GM23248 (cell line): ENCODE measurements at regions not wholly inside any gene's neighbourhood (a gene's known extent, or its start where the extent isn't known, plus 50 kb on each side); places are given as distances from the start of the nearest gene placed in this dataset.

Experiments used
- DNase-seq: peaks from one replicate; pipeline ENCODE4 v3.0.0-alpha.2; 2015
- H2AFZ ChIP-seq: fragments of 200-600 bp; sonication (generic); 2 replicates; pipeline ENCODE4 v1.6.1; 2016; ENCODE audit warnings: antibody characterized with exemption
- H3F3A ChIP-seq: fragments of 200-600 bp; sonication (generic); 2 replicates; pipeline ENCODE4 v1.6.1; 2016; ENCODE audit warnings: mild to moderate bottlenecking, antibody characterized with exemption, mixed run types; ENCODE audit not compliant: insufficient read depth
- H3K27ac ChIP-seq: fragments of 200-600 bp; sonication (generic); 2 replicates; pipeline ENCODE4 v1.5.1; 2016; ENCODE audit warnings: mild to moderate bottlenecking
- H3K27me3 ChIP-seq: fragments of 200-600 bp; sonication (generic); replicated peaks from 2 replicates; pipeline ENCODE4 v1.6.1; 2016; ENCODE audit warnings: mild to moderate bottlenecking; ENCODE audit not compliant: insufficient read depth
- H3K36me3 ChIP-seq: fragments of 200-600 bp; sonication (generic); 2 replicates; pipeline ENCODE4 v1.6.1; 2016; ENCODE audit warnings: low read depth, mild to moderate bottlenecking
- H3K4me1 ChIP-seq: fragments of 200-600 bp; sonication (generic); 2 replicates; pipeline ENCODE4 v1.6.1; 2016; ENCODE audit warnings: mild to moderate bottlenecking; ENCODE audit not compliant: insufficient read depth
- H3K4me2 ChIP-seq: fragments of 200-600 bp; sonication (generic); one replicate; pipeline ENCODE4 v1.6.1; 2016; ENCODE audit warnings: mild to moderate bottlenecking; ENCODE audit not compliant: unreplicated experiment
- H3K4me3 ChIP-seq: fragments of 200-600 bp; sonication (generic); 2 replicates; pipeline ENCODE4 v1.5.1; 2016; ENCODE audit warnings: mild to moderate bottlenecking
- H3K79me2 ChIP-seq: fragments of 200-600 bp; sonication (generic); 2 replicates; pipeline ENCODE4 v1.6.1; 2016; ENCODE audit warnings: mild to moderate bottlenecking; ENCODE audit not compliant: insufficient read depth
- H3K9ac ChIP-seq: fragments of 200-600 bp; sonication (generic); 2 replicates; pipeline ENCODE4 v1.6.1; 2016; ENCODE audit warnings: mild to moderate bottlenecking
- H3K9me2 ChIP-seq: fragments of 200-600 bp; sonication (generic); 2 replicates; pipeline ENCODE4 v1.6.1; 2016; ENCODE audit warnings: mixed run types, mild to moderate bottlenecking, moderate library complexity; ENCODE audit not compliant: insufficient read depth
- H3K9me3 ChIP-seq: fragments of 200-600 bp; sonication (generic); one replicate; pipeline ENCODE4 v1.6.1; 2017; ENCODE audit warnings: low read depth
- H4K20me1 ChIP-seq: fragments of 200-600 bp; sonication (generic); 2 replicates; pipeline ENCODE4 v1.6.0; 2016; ENCODE audit not compliant: insufficient read depth
- EZH2 ChIP-seq: fragments of 200-600 bp; sonication (generic); IDR thresholded peaks from 2 replicates; pipeline ENCODE4 v1.6.1; 2018; ENCODE audit warnings: antibody characterized with exemption, mild to moderate bottlenecking; ENCODE audit not compliant: insufficient read depth, poor library complexity, severe bottlenecking
- EZH2phosphoT487 ChIP-seq: fragments of 200-600 bp; sonication (generic); IDR thresholded peaks from 2 replicates; pipeline ENCODE4 v1.6.1; 2018; ENCODE audit warnings: antibody characterized with exemption, moderate library complexity, mild to moderate bottlenecking, low read depth; ENCODE audit not compliant: insufficient read depth
- WGBS, 2 experiments: methylation state at CpG; one replicate each; pipeline ENCODE4 v1.1.6; 2015 to 2017; ENCODE audit warnings: low lambda C conversion rate in 2 of 2, low coverage in 1 of 2; ENCODE audit errors: missing lambda C conversion rate in 2 of 2; 5-methylcytosine and 5-hydroxymethylcytosine counted together
- in situ Hi-C: fragments of 300-500 bp; cut with MboI; formaldehyde crosslinking; loops from 2 replicates; pipeline ENCODE4 v1.15.0; 2020

DNA sequence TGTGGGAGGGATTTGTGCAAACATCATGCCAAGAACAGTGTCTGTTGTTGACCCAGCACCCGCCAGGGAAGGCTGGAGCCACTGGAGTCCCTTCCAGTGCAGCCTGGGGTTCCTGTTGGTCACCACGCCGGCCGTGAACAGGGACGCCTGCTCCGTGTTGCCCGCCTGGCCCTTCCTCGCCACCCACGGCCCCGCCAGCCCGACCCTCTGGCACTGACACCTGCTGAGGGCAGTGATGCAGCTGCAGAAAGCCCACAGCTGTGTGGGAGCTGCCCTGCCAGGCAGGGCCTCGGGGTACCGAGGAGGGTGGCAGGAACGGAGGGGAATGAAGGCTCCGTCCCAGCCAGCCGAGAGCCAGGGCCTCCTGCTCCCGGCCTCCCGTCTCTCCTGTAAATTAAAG, 75.5 kb upstream of the SLCO4A1 start:
- H3K4me2 ChIP-seq: no peak overlapping the region
- no peaks in the 10 kb centered on the region for H3K9me3 ChIP-seq
- H3K27me3 ChIP-seq: peaks cover 6% of the 10 kb centered on the region; the same call in 1 of the 2 replicates
- WGBS, 2 experiments: 50 to 63% methylated on average over 16 to 18 of the region's 18 CpGs
- H3K9ac ChIP-seq: no peak overlapping the region
- H3K9me2 ChIP-seq: no peaks in the 10 kb centered on the region
- in situ Hi-C loops: no loop called here
- no peaks in the 10 kb centered on the region for H4K20me1 ChIP-seq
- no peaks in the 10 kb centered on the region for H3F3A ChIP-seq
- no peaks in the 10 kb centered on the region for H3K36me3 ChIP-seq
- DNase-seq: no peak
- no peak overlapping the region for H3K4me3 ChIP-seq
- H3K27ac ChIP-seq: no peak overlapping the region
- TF ChIP-seq EZH2phosphoT487: no peak
- TF ChIP-seq EZH2: no peak
- no peaks in the 10 kb centered on the region for H3K4me1 ChIP-seq
- H2AFZ ChIP-seq: no peak overlapping the region
- H3K79me2 ChIP-seq: no peaks in the 10 kb centered on the region

DNA sequence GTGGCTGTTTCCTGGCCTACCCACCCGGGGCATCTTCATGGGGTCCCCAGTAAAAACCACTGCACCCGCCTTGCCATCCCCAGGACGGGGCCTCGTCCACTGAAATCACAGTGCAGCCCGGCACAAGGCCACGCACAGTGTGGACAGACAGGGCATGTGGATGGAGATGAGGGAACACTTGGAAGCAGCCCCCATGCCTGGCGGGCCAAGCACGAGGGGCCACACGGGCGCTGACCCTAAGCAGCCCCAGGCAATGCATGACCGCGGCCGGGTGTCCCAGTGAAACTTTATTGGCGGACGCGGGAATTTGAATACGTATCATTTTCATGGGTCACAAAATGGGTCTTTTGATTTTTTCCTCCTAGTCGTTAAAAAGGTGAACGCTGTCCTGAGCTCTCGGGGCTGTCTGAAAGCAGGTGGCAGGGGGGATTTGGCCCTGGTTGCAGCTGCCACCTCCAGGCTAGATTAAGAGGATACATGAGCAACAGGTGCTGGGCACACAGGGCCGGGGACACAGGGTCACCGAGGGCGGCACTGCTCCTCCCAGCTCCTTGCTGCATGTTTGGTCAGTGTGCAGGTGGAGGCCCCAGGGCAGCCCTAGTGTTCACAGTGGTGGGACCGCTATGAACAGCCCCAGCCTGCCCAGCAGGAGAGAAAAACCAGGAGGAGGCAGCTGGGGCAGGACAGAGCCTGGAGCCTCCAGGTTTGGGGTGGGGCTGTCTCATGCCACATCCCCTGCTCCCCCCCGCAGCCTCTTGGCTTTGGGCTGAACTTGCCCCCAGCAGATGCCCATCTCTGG, 74.9 kb upstream of the SLCO4A1 start:
- no peaks in the 10 kb centered on the region for H3K9me2 ChIP-seq
- H3K9ac ChIP-seq: no peak overlapping the region
- H3F3A ChIP-seq: no peaks in the 10 kb centered on the region
- no peaks in the 10 kb centered on the region for H3K4me1 ChIP-seq
- no peaks in the 10 kb centered on the region for H3K79me2 ChIP-seq
- H3K36me3 ChIP-seq: no peaks in the 10 kb centered on the region
- 58 to 62% methylated on average over 25 of the region's 25 CpGs for WGBS, 2 experiments
- H3K27ac ChIP-seq: no peak overlapping the region
- in situ Hi-C loops: no loop called here
- H3K4me2 ChIP-seq: no peak overlapping the region
- H3K27me3 ChIP-seq: no peaks in the 10 kb centered on the region
- no peak overlapping the region for H3K4me3 ChIP-seq
- no peaks in the 10 kb centered on the region for H3K9me3 ChIP-seq
- H2AFZ ChIP-seq: no peak overlapping the region
- DNase-seq: no peak
- H4K20me1 ChIP-seq: no peaks in the 10 kb centered on the region
- TF ChIP-seq EZH2 (no peak), EZH2phosphoT487 (no peak)

DNA sequence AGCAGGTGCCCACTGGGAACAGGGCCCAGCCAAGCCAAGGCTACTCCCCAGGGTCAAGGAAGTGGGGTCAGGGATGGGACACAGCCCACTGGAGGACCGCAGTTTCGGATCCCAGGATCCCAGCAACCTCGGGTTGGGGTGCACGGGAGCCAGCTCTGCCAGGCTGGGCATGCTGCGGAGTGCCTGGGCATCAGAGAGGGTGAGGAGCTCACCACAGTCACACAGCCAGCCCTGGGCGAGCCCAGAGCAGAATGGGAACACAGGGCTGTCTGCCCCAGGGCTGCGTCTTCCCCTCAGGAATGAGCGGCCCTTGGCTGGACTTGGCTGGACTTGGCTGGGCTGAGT, 74.3 kb upstream of the SLCO4A1 start:
- no peaks in the 10 kb centered on the region for H3K36me3 ChIP-seq
- no peak overlapping the region for H3K4me2 ChIP-seq
- H3F3A ChIP-seq: no peaks in the 10 kb centered on the region
- no peak overlapping the region for H3K9ac ChIP-seq
- H3K27me3 ChIP-seq: no peaks in the 10 kb centered on the region
- H2AFZ ChIP-seq: no peak overlapping the region
- no peak overlapping the region for H3K27ac ChIP-seq
- WGBS, 2 experiments: 57 to 61% methylated on average over 8 of the region's 8 CpGs
- no peaks in the 10 kb centered on the region for H3K79me2 ChIP-seq
- H3K4me3 ChIP-seq: no peak overlapping the region
- in situ Hi-C loops: no loop called here
- H3K4me1 ChIP-seq: no peaks in the 10 kb centered on the region
- TF ChIP-seq EZH2phosphoT487 (no peak), EZH2 (no peak)
- no peak for DNase-seq
- no peaks in the 10 kb centered on the region for H3K9me3 ChIP-seq
- no peaks in the 10 kb centered on the region for H3K9me2 ChIP-seq
- no peaks in the 10 kb centered on the region for H4K20me1 ChIP-seq

DNA sequence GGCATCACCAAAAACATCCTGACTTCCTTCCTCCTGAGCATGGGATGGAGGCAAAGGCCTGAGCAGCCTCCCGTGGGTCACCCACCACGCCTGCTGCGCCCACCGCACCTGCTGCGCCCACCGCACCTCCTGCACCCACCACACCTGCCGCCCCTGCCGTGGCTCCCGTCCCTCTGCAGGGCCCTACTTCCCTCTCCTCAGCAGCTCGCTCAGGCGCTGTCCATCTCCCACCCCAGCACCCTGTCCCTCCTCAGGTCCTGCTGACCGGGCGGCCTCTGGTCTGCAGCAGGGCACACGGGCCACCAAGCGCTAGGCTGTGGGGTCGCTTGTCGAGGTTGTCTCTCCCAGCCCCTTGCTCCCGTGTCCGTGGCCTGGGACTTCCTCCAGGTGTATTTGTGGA, 72.7 kb upstream of the SLCO4A1 start:
- TF ChIP-seq EZH2phosphoT487: no peak
- no peak for TF ChIP-seq EZH2
- no peak overlapping the region for H3K27ac ChIP-seq
- no peaks in the 10 kb centered on the region for H3F3A ChIP-seq
- in situ Hi-C loops: no loop called here
- no peaks in the 10 kb centered on the region for H3K9me3 ChIP-seq
- H3K4me3 ChIP-seq: no peak overlapping the region
- 74 to 75% methylated on average over 19 of the region's 19 CpGs for WGBS, 2 experiments
- H3K9ac ChIP-seq: no peak overlapping the region
- DNase-seq: no peak
- H3K36me3 ChIP-seq: no peaks in the 10 kb centered on the region
- H3K4me2 ChIP-seq: no peak overlapping the region
- no peaks in the 10 kb centered on the region for H3K9me2 ChIP-seq
- no peaks in the 10 kb centered on the region for H3K4me1 ChIP-seq
- no peak overlapping the region for H2AFZ ChIP-seq
- peaks cover 8% of the 10 kb centered on the region; the same call in 1 of the 2 replicates for H3K27me3 ChIP-seq
- H3K79me2 ChIP-seq: no peaks in the 10 kb centered on the region
- H4K20me1 ChIP-seq: no peaks in the 10 kb centered on the region

DNA sequence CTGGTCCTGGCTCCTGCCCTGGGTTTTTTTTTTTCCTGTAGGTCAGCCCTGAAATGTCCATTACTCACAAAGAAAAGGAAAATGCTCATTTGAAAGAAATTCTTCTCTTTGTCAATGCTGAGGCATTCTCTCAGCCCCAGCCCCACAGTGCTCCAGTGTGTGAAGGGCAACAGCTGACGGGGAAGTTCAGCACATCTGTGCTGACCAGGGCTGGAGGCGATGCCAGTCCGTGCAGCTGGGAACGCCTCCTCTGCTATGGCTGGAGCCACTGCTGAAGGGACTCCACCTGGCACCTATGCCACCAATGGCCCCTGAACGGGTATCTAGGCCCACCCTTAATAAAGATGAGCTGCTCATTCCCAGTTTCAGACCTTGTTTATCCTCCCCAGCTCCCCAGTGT, 71.9 kb upstream of the SLCO4A1 start:
- Histone ChIP-seq H3K4me2 (no peak overlapping the region), H3K9me3 (no peaks in the 10 kb centered on the region), H3K4me3 (no peak overlapping the region), H3K27ac (no peak overlapping the region), H2AFZ (no peak overlapping the region), H3K27me3 (peaks cover 8% of the 10 kb centered on the region; the same call in 1 of the 2 replicates), H3K79me2 (no peaks in the 10 kb centered on the region), H3F3A (no peaks in the 10 kb centered on the region), H3K36me3 (no peaks in the 10 kb centered on the region), H3K9ac (no peak overlapping the region), H3K4me1 (no peaks in the 10 kb centered on the region), H3K9me2 (no peaks in the 10 kb centered on the region), H4K20me1 (no peaks in the 10 kb centered on the region)
- in situ Hi-C loops: no loop called here
- no peak for TF ChIP-seq EZH2phosphoT487
- no peak for TF ChIP-seq EZH2
- no peak for DNase-seq
- WGBS, 2 experiments: 33 to 44% methylated on average over 5 of the region's 5 CpGs
